ENCODE measurements at regions not wholly inside any gene's neighbourhood (a gene's known extent, or its start where the extent isn't known, plus 50 kb on each side); places are given as distances from the start of the nearest gene placed in this dataset.

- TF ChIP-seq EZH2phosphoT487 (IDR thresholded peaks at IDR 0.05; ENCODE audit: insufficient read depth, low read depth) (no peak), EZH2 (IDR thresholded peaks at IDR 0.05; ENCODE audit: insufficient read depth, poor library complexity, severe bottlenecking) (no peak)
Measured at GRCh38 chr9:12539580-12539975, 153.6 kb upstream of the TYRP1 start.

Measured in GM23248 (cell line).